Activated naive CD4-positive, alpha-beta T cell treated with Interleukin-2 at 50 U/mL for 16 hours (primary cell): ENCODE measurements at regions not wholly inside any gene's neighbourhood (a gene's known extent, or its start where the extent isn't known, plus 50 kb on each side); places are given as distances from the start of the nearest gene placed in this dataset.

Source experiments
- DNase-seq: peaks from one replicate; pipeline ENCODE4 v3.0.0-alpha.2; 2020

DNA sequence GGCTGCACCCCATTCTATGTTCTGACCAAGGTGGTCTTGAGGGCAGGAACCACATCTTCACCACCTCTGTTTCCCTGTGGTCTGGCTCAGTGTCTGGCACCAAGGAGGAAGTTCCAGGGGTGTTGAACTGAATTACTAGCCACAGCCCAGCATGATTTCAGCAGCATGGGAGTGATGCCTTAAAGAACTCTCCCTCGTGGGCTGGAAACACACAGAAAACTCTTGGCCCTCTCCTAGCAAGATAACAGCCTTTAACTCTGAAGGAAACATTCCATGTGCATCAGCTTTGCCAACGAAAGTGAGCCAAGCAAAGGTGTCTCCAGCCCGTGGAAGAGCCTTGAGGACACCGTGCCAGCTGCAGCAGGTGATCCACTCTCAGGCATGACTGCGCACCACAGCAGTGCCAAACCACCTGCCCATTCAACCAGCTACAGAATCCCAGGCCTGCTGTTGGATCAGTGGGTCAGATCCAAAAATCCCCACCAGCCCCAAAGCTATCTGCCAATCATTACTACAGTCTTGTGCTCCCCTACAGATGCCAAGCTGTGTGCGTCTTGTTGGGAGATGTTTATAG lies 124.8 kb downstream of the TTC32 start:
- DNase-seq, result no peak

DNA sequence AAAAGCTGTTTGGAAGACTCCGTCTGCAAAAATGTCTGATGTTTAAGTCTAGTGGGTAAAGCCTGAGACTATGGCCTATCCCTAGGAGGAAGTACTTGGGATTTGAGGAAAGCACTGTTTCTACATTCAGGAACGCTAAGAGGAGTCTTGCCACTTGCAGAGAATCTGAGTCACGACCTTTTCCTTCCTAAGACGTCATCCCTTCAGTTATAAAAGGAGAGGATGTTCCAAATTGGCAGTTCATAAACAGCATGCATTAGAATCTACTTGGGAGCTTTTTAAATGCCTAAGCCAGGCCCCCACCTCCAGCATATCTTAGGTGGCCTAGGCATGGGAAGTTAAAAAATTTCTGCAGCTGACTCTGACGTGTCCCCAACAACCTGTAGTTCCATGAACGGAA lies 125.9 kb downstream of the TTC32 start:
- no peak for DNase-seq

DNA sequence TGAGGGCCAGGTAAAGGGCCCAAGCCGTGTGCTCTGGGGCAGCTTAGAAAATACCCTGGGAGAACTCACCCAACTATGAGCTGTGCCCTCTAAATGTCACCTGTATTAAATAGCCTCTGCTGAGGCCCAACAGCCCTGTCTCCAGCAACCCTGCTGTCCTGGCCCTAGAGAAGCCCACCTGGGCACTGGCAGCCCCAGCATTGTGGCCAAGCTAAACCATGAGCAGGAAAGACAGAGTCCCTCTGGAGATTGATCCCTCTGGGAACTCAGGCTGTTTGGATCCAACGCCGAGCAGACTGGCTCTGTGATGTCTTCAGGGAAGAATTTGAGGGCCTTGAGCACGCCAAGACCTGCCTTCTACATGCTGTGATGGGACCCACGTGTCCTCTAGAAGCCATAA lies 126.5 kb downstream of the TTC32 start:
- no peak for DNase-seq

DNA sequence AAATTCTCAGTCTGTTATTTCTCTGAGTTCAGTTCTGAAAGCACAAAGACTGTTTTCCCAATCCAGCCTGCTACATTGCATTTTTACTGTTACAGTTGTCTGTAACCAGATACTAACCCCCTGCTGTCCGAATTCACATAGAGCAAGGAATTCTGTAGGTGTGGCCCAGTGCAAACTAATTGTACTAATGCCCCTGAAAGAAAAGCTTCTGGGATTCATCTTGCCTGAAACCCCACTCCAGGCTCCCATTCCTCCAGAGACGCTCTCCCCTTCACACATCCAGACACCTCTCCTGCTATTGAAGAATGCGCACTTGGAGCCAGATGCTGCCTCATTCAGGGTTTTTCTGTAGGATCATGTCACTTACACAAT lies 127.0 kb downstream of the TTC32 start:
- DNase-seq, result no peak

DNA sequence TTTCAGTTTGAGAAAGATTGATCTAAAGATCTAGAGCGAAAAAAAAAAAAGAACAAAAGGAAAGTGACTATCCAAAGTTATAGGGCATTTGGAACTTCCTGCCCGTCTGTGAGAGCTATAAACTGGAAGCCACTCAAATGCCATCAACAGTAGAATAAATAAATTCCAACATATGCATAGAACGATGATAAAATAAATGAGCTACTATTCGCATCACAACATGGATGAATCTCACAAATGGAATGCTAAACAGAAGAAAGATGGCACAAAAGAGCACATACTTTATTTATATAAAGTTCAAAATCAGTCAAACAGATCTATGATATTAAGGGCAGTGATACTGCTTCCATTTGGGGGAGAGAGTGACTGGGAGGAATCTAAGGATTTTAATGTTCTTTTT lies 128.8 kb downstream of the TTC32 start:
- no peak for DNase-seq

DNA sequence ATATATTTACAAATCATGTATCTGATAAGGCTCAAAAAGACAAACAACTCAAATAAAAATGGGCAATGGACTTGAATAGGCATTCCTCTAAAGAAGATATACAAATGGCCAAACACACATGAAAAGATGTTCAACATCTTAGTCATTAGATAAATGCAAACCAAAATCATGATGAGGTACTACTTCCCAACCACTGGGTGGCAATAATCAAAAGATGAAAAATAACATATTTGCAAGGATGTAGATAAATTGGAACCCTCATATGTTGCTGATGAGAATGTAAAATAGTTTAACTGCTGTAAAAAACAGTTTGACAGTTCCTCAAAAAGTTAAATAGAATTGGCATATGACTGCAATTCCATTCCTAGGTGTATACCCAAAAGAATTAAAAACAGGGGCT lies 132.3 kb downstream of the TTC32 start:
- DNase-seq, result no peak

DNA sequence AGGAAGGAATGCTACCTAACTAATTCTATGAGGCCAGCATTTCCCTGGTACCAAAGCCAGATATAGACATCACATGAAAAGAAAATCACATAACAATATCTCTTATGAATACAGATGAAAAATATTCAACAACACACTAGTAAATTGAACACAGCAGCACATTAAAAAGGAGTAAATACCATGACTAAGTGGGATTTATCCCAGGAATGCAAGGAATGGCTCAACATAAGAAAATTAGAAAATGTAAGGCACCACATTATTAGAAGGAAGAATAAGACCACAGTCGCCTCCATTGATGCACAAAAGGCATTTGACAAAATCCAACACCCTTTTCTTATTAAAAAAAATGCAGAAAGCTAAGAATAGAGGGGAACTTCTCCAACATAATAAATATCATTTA lies 133.9 kb downstream of the TTC32 start:
- DNase-seq, result no peak

DNA sequence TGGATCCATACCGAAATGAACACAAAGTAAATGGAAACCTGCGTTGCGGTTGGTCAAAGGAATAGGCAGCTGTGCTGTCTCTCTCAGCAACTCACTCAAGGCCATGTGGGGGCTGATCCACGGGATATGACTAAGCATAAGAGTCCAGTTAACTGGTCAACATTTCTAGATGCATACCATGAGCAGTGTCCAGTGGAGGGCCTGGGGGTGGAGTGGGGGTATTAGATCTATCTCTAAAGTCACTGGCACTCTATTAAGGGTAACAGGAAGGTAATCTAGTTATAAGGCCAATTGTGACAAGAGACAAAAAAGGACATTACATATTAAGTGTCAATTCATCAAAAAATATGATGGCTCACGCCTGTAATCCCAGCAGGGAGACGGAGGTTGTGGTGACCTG lies 136.8 kb downstream of the TTC32 start:
- DNase-seq, result no peak

DNA sequence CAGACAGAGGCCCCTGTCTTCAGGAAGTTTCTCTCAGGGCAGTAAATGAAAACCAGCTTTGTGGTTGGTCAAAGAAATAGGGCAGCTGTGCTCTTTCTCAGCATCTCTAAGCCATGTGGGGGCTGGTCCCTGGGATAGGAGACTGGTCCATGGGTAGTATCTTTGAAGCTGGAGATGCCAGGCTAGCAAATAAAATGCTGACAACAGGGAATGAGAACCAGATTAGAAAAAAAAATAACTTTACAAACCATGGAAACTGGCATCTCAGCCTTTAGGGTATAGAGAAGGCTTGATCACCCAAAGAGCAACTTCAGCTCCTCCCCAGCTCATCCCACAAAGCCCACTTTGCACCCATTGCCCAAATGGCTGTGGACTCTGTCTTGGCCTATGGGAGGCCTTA lies 138.1 kb downstream of the TTC32 start:
- no peak for DNase-seq

DNA sequence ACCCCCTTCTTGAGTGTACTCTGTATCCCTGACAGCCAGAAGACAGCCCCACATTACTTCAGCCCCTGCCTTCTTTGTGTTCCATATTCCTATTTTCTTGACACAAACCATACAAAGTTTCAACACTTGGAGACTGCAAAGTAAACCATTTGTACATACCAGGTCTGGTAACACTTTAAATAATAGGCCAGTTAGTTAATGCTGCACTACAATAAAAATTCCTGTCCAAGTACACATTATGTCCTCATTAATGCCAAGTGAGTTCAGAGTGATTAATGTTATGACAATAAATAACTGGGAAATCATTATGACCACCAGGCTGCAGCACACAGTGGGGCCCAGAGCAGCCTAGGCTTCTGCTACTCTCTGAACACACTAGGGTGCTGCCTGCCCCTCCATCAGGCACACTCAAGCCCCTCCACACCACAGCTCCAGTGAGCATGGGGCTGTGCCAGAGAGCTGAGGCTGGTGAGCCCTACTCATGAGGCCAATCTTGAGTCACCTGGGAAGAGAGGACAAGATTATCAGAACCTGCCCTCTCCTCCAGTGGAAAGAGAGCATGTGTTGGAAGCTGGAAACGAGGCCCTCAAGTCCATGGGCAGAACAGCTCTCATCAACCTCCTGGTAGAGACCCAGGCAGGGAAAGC lies 138.7 kb downstream of the TTC32 start:
- no peak for DNase-seq

DNA sequence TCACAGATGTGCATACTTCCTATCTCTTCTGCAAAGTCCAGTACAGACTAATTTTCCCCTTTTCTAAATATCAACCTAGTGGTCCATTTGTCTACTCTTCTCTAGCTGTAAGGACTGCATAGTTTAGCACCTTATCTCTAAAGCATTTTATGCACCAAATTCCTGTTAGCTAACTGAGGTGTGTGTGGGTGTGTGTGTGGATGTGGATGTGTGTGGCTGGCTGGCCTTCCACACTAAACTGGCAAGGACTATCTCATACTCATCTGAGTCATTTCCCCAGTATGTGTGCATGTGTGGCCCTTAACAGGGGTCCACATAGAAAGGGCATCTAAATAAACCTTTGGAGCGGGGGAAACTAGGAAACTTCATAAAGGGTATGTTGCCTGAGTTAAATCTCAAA lies 139.6 kb downstream of the TTC32 start:
- DNase-seq, result no peak

DNA sequence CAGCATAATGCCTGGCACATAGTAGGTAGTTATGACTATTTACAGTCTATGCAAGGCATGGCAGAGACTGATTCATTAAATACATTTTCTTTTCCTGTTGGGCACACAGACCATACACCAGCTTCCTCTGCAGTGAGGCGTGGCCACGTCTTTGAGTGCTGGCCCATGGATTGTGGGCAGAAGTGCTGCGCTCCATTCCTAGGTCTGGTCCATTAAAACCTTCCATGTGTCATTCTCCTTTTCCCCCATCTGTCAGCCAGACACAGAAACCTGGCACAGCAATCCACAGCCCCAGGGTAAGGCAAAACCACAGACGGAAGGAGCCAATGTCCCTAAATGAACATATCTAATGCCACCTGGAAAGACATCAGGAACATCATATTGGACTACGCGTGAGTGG lies 141.9 kb downstream of the TTC32 start:
- DNase-seq, result no peak

DNA sequence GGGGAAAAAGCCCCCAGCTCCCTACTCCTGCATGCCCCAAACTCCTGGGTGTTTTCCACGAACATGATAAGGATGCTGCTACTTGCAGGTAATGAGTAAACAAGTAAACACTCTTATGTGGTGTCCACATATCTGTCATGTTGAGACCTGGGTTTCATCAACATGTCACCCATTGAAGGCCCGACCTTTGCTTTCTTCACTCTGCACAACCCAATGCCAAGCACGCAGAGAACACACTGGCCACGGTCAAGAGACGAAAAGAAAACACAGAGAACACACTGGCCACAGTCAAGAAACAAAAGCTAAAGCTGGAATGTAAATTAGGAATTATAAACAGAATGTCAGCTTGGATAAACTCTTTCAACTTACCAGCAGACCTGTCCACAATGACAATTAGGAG lies 143.1 kb downstream of the TTC32 start:
- no peak for DNase-seq

DNA sequence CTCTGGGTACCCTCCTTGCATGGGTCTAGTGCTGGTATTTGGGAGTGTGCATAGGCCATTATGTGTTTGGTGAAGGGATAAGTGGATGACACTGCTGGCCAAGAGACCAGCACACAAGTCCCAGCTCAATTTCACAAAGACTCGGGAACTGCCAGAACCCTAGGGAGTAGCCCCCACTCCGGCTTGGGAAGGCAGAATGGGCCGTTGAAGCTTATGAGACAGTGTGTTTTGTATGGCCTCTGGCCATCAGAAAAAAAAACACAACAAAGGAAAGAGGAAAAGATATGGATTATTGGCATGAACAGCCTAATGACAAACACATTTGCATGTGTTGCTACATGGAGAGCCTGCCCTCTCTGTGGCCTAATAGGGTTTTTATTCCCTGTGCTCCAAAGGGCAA lies 144.2 kb downstream of the TTC32 start:
- DNase-seq, result no peak

DNA sequence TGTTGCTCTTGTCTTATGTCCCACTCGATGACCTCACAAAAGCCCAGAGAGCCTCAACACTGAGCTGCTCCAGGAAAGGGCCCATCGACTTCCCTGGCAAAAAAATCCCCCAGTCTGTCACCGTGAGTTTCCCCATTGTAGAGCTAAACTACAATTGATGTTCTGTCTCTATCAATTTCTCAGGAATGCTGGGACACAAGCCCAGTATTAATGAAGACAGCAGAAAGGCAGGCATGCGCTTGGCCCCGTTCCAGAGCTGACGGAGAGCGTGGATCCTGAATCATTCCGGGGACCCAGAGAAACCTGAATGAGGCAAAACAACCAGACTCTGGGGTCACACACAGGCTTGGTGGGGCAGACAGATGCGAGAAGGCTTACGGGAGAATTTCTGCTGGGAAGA lies 146.9 kb downstream of the TTC32 start:
- no peak for DNase-seq

DNA sequence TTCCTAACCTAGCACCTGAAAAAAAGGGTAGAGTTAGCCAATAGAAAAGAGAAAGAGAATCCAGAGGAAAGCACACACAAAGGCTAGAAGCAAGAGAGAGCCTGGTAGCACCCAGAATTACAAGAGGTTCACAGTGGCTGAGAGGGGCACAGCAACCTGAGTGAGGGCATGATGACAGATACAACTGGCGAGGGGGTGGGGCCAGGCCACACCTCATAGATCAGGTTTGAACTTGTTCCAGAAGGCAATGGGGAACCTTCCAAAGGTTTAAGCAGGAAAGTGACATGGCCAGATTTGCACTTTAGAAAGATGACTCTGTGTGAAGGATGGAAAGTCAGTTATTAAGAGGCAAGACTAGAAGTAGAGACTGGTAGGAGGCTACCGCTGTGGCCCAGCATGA lies 148.0 kb downstream of the TTC32 start:
- no peak for DNase-seq

DNA sequence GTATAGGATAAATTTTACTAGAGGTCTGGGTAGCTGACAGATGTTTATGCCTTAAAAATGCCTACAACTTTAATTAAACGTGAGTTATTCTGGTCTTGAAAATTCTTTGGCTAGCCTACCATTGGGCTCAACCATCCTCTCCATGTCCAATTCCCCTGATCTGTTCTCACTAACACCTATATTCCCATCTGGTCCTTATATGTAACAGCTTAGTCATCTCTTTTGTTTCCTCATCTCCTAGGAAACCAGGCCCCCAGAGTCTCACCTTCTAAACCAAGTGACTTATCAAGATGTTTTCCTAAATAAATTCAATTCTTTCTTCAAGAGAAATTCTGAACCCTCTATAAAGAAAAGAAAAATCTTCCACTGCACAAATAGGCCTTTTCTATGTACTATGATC lies 148.5 kb downstream of the TTC32 start:
- no peak for DNase-seq

DNA sequence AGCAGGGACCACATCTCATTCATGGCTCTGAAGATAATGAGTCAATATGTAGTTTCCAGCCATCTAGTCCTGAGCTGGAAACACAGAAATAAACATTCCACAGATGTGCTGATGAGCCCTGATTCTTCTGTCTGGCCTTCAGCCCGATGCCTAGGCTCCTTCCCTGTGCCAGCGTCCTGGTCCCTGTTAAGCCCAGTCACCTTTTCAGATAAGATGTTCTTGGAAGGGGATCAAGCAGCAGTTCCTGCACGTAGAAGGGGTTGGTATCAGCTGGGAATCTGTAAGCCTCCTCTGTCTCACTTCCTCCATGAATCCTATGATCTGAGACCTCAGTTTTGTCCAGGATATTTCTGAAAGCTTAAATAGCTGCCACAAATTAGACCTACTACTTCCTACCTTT lies 149.3 kb downstream of the TTC32 start:
- DNase-seq, result no peak

DNA sequence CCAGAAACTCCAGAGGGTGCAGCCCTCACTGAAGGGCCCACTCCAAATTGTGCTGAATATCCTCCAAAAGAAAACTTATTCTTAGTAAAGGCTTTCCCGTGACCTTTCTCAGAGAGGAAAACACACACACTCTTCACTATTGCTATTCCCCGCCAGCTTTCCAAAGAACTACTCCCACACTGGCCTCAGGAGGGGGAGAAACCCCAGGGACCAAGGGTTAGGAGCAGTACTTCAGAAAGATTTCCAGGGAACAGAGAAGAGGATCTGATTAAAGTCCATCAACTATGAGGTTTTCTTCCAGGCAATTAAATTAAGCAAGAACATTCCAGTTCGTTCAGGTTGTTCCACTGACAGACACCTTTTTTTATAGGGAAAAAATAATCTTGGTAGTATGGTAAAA lies 150.2 kb downstream of the TTC32 start:
- DNase-seq, result no peak

DNA sequence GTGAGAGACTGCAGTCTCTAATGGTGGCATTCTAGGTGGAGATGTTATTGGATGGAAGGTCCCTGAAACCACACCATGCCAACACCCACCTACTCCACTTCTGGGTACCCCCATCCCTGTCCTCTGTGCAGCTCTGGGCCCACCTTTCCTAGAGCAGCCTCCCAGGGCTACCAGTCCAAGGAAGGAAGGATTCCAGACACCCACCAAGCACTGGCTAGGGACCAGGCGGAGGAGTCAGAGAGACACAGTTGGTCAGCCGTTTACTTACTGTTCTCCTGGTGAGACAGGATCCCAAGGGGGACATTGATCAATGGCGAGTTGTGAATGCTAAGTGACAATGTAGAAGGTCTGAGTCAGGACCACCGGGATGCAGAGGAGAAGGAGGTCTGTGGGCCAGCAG lies 151.6 kb downstream of the TTC32 start:
- no peak for DNase-seq

DNA sequence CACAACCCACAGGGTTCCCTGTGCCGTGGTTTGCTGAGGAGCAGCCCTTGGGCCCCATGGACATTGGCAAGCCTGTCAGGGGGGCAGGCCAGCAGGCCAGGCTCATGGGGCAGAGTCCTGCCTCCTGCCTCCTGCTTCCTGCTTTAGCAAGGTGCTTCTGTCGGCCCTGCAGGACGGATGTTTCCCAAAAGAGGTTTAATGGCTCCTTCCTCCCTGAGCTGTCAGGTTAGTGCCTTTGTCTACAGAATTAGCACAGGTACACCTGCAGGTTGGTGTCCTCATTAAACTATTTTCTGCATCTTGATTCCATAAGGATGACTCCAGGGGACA lies 152.3 kb downstream of the TTC32 start:
- DNase-seq, result no peak

DNA sequence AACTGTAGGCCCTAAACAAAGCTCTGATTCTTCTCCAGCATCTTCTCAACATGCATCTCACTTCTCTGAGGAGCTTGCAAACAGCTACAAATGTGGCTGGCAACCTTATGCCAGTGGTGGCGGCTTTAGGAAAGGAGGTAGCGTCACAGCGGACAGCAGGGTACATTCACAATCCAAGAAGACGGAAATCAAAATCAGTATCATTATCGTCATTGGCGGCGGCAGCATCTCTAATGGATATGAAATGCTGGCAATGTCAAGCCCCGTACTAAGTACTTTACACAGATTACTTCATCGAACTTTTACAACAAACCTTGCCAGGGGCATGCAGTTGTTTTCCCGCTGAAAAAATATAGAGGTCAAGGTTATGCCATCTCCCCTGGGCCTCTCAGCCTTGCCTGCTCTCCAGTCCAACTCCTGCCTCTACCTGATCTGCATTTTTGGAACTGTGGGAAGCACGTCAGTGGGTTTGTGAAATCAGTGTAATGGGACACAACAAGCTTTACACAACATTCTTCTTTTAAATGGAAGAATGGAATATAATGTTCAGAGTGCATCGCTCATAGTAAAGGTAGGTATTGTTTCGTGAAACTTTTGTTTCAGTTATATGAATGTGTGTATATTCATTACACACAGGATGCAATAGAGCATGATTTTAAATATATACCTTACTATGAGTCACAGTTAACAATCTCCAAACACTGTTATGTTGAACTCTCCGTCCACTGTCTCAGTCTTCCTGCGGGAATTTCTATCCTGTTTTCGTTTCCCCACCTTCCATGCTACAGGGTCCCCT lies 152.9 kb downstream of the TTC32 start:
- no peak for DNase-seq

DNA sequence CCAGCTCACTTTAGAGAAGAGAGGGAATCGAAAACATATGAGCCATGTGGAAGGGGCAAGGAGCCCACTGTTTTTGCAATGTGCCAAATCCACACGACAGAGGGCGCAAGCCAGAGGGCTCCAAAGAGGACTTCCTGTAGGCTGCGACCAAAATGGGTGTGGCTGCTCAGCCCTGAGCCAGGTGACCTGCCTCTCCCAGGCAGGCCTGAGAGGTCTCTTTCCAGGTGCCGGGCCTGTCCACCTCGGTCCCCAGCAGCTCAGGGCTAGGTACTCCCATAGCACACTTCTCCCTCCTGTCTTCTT lies 153.8 kb downstream of the TTC32 start:
- no peak for DNase-seq

DNA sequence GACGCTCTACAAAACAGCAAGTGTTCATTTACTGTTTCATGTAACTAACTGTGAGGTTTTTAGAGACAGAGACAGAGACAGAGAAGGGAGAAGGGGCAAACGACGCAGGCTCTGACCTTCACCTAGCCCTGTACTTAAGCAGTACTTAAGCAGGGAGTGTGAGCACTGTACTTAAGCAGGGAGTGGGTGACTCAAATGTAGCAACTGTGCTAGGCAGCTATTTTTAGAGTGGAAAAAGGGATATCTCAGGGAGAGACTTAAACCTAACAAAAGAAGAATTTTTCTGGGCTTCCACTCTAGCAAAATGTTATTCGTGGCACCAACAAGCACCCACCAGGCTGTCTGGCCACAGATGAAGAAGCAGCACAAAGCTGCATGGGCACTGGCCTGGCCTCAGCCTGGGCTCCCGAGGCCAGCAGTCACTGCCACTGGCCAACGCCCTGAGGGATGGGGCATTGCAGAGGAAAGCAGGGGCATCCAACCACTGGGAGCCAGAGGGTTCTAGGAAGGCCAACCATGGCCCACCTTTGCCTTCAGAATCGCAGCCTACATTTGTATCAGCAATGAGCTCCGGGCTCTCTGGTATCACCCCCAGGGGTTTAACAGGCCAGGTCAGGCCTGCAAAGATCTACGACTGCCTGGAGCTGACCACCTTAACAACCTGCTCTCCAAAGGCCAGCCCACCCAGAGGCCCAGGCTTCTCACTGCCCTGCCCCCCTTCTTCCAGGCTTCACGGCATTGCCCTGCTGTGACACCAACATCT lies 154.3 kb downstream of the TTC32 start:
- no peak for DNase-seq
